ENCODE measurements at regions not wholly inside any gene's neighbourhood (a gene's known extent, or its start where the extent isn't known, plus 50 kb on each side); places are given as distances from the start of the nearest gene placed in this dataset.
"Not testable (repeated sequence)": the region's sequence is repeated elsewhere in the genome, so short reads cannot be mapped to it uniquely, and the experiment has no call there.

DNA sequence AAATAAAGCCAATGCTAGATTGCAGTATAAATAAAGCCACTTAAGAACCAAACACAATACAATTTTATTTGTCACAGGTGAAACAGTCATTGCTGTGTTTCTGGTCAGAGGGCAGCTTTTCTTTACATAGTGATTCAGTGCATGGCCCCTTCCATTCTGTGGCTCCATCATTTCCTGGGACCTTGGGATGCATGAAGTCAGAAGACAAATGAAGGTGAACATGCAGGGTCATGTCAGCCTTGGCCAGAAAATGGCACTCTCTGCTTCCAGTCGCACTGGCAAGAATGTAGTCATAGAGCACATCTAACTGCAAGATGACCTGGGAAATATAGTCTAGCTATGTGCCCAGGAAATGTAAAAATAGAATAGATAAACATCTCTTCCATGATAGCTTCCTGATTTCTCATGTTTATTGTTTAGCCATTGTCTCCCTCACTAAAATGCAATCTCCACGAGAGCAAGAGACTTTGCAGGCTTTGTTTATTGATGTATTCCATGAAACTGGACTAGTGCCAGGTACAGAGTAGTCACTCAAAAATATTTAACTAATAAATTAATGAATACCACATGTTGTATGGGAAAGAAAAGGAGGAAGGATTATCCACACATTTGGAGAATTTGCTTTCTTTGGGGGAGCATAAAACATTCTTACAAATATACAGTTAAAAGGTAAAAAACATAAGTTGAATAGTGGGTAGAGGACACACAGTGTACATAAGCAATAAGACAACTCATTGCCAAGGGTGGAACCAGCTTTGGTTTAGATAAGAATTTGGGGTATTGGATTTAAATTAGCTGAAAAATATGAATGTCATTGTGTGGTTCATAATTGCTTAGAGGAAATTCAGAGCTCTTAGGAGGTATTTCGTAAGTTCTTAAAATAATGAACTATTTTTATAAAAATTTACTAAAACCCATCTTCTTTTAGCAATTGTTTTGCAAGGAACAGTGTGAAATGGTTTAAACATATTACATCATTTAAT is 343.8 kb downstream of the PID1 start:
- H3K4me3 ChIP-seq (ENCODE audit: low read depth, low read length), result no peak overlapping the region
- H3K36me3 ChIP-seq (ENCODE audit: control insufficient read depth, insufficient read depth, low read length), result no peaks in the 10 kb centered on the region
- no peak for TF ChIP-seq CTCF (IDR thresholded peaks at IDR 0.05; ENCODE audit: insufficient read depth, low read length, poor library complexity, severe bottlenecking)
- H3K27me3 ChIP-seq (ENCODE audit: control insufficient read depth, insufficient read depth, low read length), result no peaks in the 10 kb centered on the region
- DNase-seq (ENCODE audit: low read depth), result no peak

DNA sequence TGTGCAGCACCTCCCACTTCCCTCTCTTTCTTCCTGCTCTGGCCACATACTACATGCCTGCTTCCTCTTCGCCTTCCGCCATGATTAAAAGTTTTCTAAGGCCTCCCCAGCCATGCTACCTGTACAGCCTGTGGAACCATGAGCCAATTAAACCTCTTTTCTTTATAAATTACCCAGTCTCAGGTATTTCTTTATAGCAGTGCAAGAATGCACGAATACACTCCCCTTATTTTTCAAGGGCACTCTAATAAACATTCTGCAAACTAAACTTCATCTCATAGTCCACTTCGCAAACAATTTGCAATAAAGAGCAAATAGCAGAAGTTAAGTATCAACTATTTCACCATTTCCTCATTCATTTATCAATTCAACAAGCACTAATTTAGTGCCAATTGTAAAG is 351.3 kb downstream of the PID1 start:
- Histone ChIP-seq H3K4me3 (ENCODE audit: low read depth, low read length) (no peak overlapping the region), H3K27me3 (ENCODE audit: control insufficient read depth, insufficient read depth, low read length) (no peaks in the 10 kb centered on the region)

GRCh38 chr2:228917220-228917619 is 353.9 kb downstream of the PID1 start:
- TF ChIP-seq CTCF (IDR thresholded peaks at IDR 0.05; ENCODE audit: insufficient read depth, low read length, poor library complexity, severe bottlenecking), result no peak
- no peak for DNase-seq (ENCODE audit: low read depth)
- no peaks in the 10 kb centered on the region for H3K27me3 ChIP-seq (ENCODE audit: control insufficient read depth, insufficient read depth, low read length)
- no peak overlapping the region for H3K4me3 ChIP-seq (ENCODE audit: low read depth, low read length)
- no peaks in the 10 kb centered on the region for H3K36me3 ChIP-seq (ENCODE audit: control insufficient read depth, insufficient read depth, low read length)

More for the DNA sequence above, 351.3 kb downstream of the PID1 start:
- no peak for TF ChIP-seq CTCF (IDR thresholded peaks at IDR 0.05; ENCODE audit: insufficient read depth, low read length, poor library complexity, severe bottlenecking)
- no peaks in the 10 kb centered on the region for H3K36me3 ChIP-seq (ENCODE audit: control insufficient read depth, insufficient read depth, low read length)
- no peak for DNase-seq (ENCODE audit: low read depth)

GRCh38 chr2:228916416-228917090 is 354.5 kb downstream of the PID1 start:
- Histone ChIP-seq H3K27me3 (ENCODE audit: control insufficient read depth, insufficient read depth, low read length) (no peaks in the 10 kb centered on the region), H3K4me3 (ENCODE audit: low read depth, low read length) (no peak overlapping the region)
- DNase-seq (ENCODE audit: low read depth), result no peak

DNA sequence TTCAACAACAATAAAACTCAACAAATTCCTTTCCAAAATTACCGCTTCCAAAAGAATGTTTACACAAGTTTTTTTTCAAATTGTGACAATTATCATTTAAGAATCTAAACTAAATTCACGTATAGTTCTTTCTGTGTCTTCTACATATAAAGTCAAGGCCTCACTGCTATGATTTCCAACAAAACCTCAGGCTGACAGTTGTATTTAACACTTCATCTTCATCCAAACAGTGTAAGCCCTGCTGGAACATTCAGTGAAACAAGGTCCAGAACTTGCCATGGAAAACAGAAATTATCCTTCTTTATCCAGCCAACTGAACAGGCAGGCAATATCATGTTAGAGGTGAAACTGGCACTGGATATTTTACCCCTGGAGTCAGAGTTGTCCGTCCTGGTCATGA is 357.9 kb downstream of the PID1 start:
- no peak for DNase-seq (ENCODE audit: low read depth)
- Histone ChIP-seq H3K27me3 (ENCODE audit: control insufficient read depth, insufficient read depth, low read length) (no peaks in the 10 kb centered on the region), H3K4me3 (ENCODE audit: low read depth, low read length) (no peak overlapping the region), H3K36me3 (ENCODE audit: control insufficient read depth, insufficient read depth, low read length) (no peaks in the 10 kb centered on the region)
- no peak for TF ChIP-seq CTCF (IDR thresholded peaks at IDR 0.05; ENCODE audit: insufficient read depth, low read length, poor library complexity, severe bottlenecking)

More at GRCh38 chr2:228916416-228917090, 354.5 kb downstream of the PID1 start:
- H3K36me3 ChIP-seq (ENCODE audit: control insufficient read depth, insufficient read depth, low read length), result no peaks in the 10 kb centered on the region
- no peak for TF ChIP-seq CTCF (IDR thresholded peaks at IDR 0.05; ENCODE audit: insufficient read depth, low read length, poor library complexity, severe bottlenecking)

- DNase-seq (ENCODE audit: low read depth); H3K27me3 ChIP-seq (ENCODE audit: control insufficient read depth, insufficient read depth, low read length); H3K4me3 ChIP-seq (ENCODE audit: low read depth, low read length); H3K36me3 ChIP-seq (ENCODE audit: control insufficient read depth, insufficient read depth, low read length): not testable (repeated sequence)
Measured at GRCh38 chr2:228910872-228911271, 360.2 kb downstream of the PID1 start.
